ENCODE measurements at regions not wholly inside any gene's neighbourhood (a gene's known extent, or its start where the extent isn't known, plus 50 kb on each side); places are given as distances from the start of the nearest gene placed in this dataset.

GRCh38 chr10:108469940-108470339 is 1305.4 kb upstream of the SORCS1 start (continued):
- TF ChIP-seq CHD7 (IDR thresholded peaks at IDR 0.05; ENCODE audit: insufficient replicate concordance, low read length) (no peak), USF2 (IDR thresholded peaks at IDR 0.05; ENCODE audit: low read length) (no peak), NANOG (IDR thresholded peaks at IDR 0.05; ENCODE audit: insufficient read depth, low read depth, low read length, poor library complexity, severe bottlenecking) (no peak), SP1 (IDR thresholded peaks at IDR 0.05; ENCODE audit: low read depth, low read length) (no peak), CBX5 (IDR thresholded peaks at IDR 0.05; ENCODE audit: low read depth, low read length) (no peak), ASH2L (IDR thresholded peaks at IDR 0.05; ENCODE audit: low read length) (no peak), MAFK (IDR thresholded peaks at IDR 0.05; ENCODE audit: low read depth, low read length) (no peak), PHF8 (conservative IDR thresholded peaks at IDR 0.05; ENCODE audit: low read depth, low read length) (no peak), RBBP5 (IDR thresholded peaks at IDR 0.05; ENCODE audit: borderline replicate concordance, low read depth, low read length) (no peak), CHD1 (IDR thresholded peaks at IDR 0.05; ENCODE audit: low read depth, low read length) (no peak), RAD21 (IDR thresholded peaks at IDR 0.05 in 1 of 2, conservative IDR thresholded peaks at IDR 0.05 in 1 of 2; ENCODE audit: low read depth in 2 of 2, low read length in 2 of 2) (no peak)
